ENCODE measurements at regions not wholly inside any gene's neighbourhood (a gene's known extent, or its start where the extent isn't known, plus 50 kb on each side); places are given as distances from the start of the nearest gene placed in this dataset.
"Not testable (repeated sequence)": the region's sequence is repeated elsewhere in the genome, so short reads cannot be mapped to it uniquely, and the experiment has no call there.

GRCh38 chr15:20106026-20106425, 435.6 kb downstream of the GOLGA6L6 start:
- Histone ChIP-seq H3K9me3 (ENCODE audit: insufficient read depth, low read depth, low read length) (no peaks in the 10 kb centered on the region), H3K4me1 (ENCODE audit: insufficient read depth, low read length) (no peaks in the 10 kb centered on the region), H3K4me3 (ENCODE audit: insufficient read depth, low read depth, low read length) (no peak overlapping the region), H3K27ac (ENCODE audit: low read depth, low read length) (no peak overlapping the region), H3K36me3 (ENCODE audit: insufficient read depth, low read length) (no peaks in the 10 kb centered on the region), H3K9ac (ENCODE audit: low read length) (no peak overlapping the region), H4K20me1 (ENCODE audit: insufficient read depth, low read length) (no peaks in the 10 kb centered on the region), H3K27me3 (ENCODE audit: insufficient read depth, low read length) (no peaks in the 10 kb centered on the region), H2AFZ (ENCODE audit: low read depth, low read length) (no peak overlapping the region), H3K4me2 (ENCODE audit: low read length) (no peak overlapping the region), H3K79me2 (ENCODE audit: insufficient read depth, low read length) (no peaks in the 10 kb centered on the region)
- Mint-ChIP-seq H3K36me3 (ENCODE audit: low read depth, unreplicated experiment) (no peaks in the 10 kb centered on the region), H3K4me3 (ENCODE audit: unreplicated experiment) (no peak overlapping the region), H3K4me1 (ENCODE audit: low read depth, unreplicated experiment) (no peaks in the 10 kb centered on the region), H3K27ac (ENCODE audit: unreplicated experiment) (no peak overlapping the region), H3K9me3 (ENCODE audit: unreplicated experiment) (no peaks in the 10 kb centered on the region), H3K27me3 (ENCODE audit: low read depth, unreplicated experiment) (no peaks in the 10 kb centered on the region)
- FAIRE-seq: no peak
- DNase-seq (ENCODE audit: low read depth): no peak
- TF ChIP-seq EZH2 (IDR thresholded peaks at IDR 0.05; ENCODE audit: insufficient read depth, low read length): no peak
- TF ChIP-seq, protein P1, sequence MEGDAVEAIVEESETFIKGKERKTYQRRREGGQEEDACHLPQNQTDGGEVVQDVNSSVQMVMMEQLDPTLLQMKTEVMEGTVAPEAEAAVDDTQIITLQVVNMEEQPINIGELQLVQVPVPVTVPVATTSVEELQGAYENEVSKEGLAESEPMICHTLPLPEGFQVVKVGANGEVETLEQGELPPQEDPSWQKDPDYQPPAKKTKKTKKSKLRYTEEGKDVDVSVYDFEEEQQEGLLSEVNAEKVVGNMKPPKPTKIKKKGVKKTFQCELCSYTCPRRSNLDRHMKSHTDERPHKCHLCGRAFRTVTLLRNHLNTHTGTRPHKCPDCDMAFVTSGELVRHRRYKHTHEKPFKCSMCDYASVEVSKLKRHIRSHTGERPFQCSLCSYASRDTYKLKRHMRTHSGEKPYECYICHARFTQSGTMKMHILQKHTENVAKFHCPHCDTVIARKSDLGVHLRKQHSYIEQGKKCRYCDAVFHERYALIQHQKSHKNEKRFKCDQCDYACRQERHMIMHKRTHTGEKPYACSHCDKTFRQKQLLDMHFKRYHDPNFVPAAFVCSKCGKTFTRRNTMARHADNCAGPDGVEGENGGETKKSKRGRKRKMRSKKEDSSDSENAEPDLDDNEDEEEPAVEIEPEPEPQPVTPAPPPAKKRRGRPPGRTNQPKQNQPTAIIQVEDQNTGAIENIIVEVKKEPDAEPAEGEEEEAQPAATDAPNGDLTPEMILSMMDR (IDR thresholded peaks at IDR 0.05; ENCODE audit: insufficient read depth, low read depth, low read length): no peak

DNA sequence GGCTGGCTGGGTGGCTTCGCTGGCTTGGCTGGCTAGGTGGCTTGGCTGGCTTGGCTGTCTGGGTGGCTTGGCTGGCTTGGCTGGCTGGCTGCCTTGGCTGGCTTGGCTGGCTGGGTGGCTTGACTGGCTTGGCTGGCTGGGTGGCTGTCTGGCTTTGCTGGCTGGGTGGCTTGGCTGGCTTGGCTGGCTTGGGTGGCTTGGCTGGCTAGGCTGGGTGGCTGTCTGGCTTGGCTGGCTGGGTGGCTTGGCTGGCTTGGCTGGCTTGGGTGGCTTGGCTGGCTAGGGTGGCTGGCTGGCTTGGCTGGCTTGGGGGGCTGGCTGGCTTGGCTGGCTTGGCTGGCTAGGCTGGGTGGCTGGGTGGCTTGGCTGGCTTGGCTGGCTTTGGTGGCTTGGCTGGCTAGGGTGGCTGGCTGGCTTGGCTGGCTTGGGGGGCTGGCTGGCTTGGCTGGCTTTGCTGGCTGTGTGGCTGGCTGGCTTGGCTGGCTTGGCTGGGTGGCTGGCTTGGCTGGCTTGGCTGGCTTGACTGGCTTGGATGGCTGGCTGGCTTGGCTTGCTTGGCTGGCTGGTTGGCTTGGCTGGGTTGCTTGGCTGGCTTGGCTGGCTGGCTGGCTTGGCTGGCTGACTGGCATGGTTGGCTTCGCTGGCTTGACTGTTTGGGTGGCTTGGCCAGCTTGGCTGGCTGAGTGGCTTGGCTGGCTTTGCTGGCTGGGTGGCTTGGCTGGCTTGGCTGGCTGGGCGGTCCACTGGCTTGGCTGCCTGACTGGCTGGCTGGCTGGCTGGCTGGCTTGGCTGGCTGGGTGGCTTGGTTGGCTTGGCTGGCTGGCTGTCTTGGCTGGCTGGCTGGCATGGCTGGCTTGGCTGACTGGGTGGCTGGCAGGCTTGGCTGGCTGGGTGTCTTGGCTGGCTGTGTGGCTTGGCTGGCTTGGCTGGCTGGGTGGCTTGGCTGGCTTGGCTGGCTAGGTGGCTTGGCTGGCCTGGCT, 436.3 kb downstream of the GOLGA6L6 start:
- H3K9ac ChIP-seq (ENCODE audit: low read length); H3K4me1 Mint-ChIP-seq (ENCODE audit: low read depth, unreplicated experiment); H3K36me3 Mint-ChIP-seq (ENCODE audit: low read depth, unreplicated experiment); H3K4me2 ChIP-seq (ENCODE audit: low read length); DNase-seq (ENCODE audit: low read depth); H3K36me3 ChIP-seq (ENCODE audit: insufficient read depth, low read length); H2AFZ ChIP-seq (ENCODE audit: low read depth, low read length); H3K4me3 ChIP-seq (ENCODE audit: insufficient read depth, low read depth, low read length); H3K9me3 ChIP-seq (ENCODE audit: insufficient read depth, low read depth, low read length); H4K20me1 ChIP-seq (ENCODE audit: insufficient read depth, low read length); H3K4me1 ChIP-seq (ENCODE audit: insufficient read depth, low read length); H3K9me3 Mint-ChIP-seq (ENCODE audit: unreplicated experiment); H3K27me3 Mint-ChIP-seq (ENCODE audit: low read depth, unreplicated experiment); FAIRE-seq; H3K27me3 ChIP-seq (ENCODE audit: insufficient read depth, low read length); H3K27ac ChIP-seq (ENCODE audit: low read depth, low read length); H3K27ac Mint-ChIP-seq (ENCODE audit: unreplicated experiment); H3K79me2 ChIP-seq (ENCODE audit: insufficient read depth, low read length); H3K4me3 Mint-ChIP-seq (ENCODE audit: unreplicated experiment): not testable (repeated sequence)

GRCh38 chr15:20104551-20104950, 437.0 kb downstream of the GOLGA6L6 start:
- not testable (repeated sequence) for H3K9me3 Mint-ChIP-seq (ENCODE audit: unreplicated experiment)

DNA sequence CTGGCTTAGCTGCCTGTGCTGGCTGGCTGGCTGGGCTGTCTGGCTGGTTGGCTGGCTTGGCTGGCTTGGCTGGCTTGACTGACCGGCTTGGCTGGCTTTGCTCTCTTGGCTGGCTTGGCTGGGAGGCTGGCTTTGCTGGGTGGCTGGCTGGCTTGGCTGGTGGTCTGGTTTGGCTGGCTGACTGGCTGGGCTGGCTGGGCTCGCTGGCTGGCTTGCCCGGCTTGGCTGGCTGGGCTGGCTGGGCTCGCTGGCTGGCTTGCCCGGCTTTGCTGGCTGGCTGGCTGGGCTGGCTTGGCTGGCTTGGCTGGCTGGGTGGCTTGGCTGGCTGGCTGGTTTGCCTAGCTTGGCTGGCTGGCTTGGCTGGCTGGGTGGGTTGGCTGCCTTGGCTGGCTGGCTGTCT, 438.7 kb downstream of the GOLGA6L6 start:
- H3K27me3 ChIP-seq (ENCODE audit: insufficient read depth, low read length); H3K4me3 ChIP-seq (ENCODE audit: insufficient read depth, low read depth, low read length); H4K20me1 ChIP-seq (ENCODE audit: insufficient read depth, low read length); H3K36me3 Mint-ChIP-seq (ENCODE audit: low read depth, unreplicated experiment); H3K9ac ChIP-seq (ENCODE audit: low read length); H3K79me2 ChIP-seq (ENCODE audit: insufficient read depth, low read length); H3K36me3 ChIP-seq (ENCODE audit: insufficient read depth, low read length); H3K4me2 ChIP-seq (ENCODE audit: low read length); H3K27ac Mint-ChIP-seq (ENCODE audit: unreplicated experiment); H3K9me3 ChIP-seq (ENCODE audit: insufficient read depth, low read depth, low read length); H2AFZ ChIP-seq (ENCODE audit: low read depth, low read length); FAIRE-seq; H3K4me1 Mint-ChIP-seq (ENCODE audit: low read depth, unreplicated experiment); H3K4me1 ChIP-seq (ENCODE audit: insufficient read depth, low read length); DNase-seq (ENCODE audit: low read depth); H3K27ac ChIP-seq (ENCODE audit: low read depth, low read length); H3K9me3 Mint-ChIP-seq (ENCODE audit: unreplicated experiment); H3K27me3 Mint-ChIP-seq (ENCODE audit: low read depth, unreplicated experiment); H3K4me3 Mint-ChIP-seq (ENCODE audit: unreplicated experiment): not testable (repeated sequence)

More at GRCh38 chr15:20104551-20104950, 437.0 kb downstream of the GOLGA6L6 start:
- not testable (repeated sequence) for H3K9me3 ChIP-seq (ENCODE audit: insufficient read depth, low read depth, low read length); H4K20me1 ChIP-seq (ENCODE audit: insufficient read depth, low read length); H3K36me3 Mint-ChIP-seq (ENCODE audit: low read depth, unreplicated experiment); H3K27ac Mint-ChIP-seq (ENCODE audit: unreplicated experiment); H3K4me2 ChIP-seq (ENCODE audit: low read length); H2AFZ ChIP-seq (ENCODE audit: low read depth, low read length); FAIRE-seq; H3K9ac ChIP-seq (ENCODE audit: low read length); H3K27ac ChIP-seq (ENCODE audit: low read depth, low read length); H3K27me3 ChIP-seq (ENCODE audit: insufficient read depth, low read length); H3K79me2 ChIP-seq (ENCODE audit: insufficient read depth, low read length); H3K4me3 ChIP-seq (ENCODE audit: insufficient read depth, low read depth, low read length); DNase-seq (ENCODE audit: low read depth); H3K4me1 Mint-ChIP-seq (ENCODE audit: low read depth, unreplicated experiment); H3K4me1 ChIP-seq (ENCODE audit: insufficient read depth, low read length); H3K36me3 ChIP-seq (ENCODE audit: insufficient read depth, low read length); H3K27me3 Mint-ChIP-seq (ENCODE audit: low read depth, unreplicated experiment); H3K4me3 Mint-ChIP-seq (ENCODE audit: unreplicated experiment)

DNA sequence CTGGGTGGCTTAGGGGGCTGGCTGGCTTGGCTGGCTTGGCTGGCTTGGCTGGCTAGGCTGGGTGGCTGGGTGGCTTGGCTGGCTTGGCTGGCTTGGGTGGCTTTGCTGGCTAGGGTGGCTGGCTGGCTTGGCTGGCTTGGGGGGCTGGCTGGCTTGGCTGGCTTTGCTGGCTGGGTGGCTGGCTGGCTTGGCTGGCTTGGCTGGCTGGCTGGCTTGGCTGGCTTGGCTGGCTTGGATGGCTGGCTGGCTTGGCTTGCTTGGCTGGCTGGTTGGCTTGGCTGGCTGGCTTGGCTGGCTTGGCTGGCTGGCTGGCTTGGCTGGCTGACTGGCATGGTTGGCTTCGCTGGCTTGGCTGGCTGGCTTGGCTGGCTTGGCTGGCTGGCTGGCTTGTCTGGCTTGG, 439.4 kb downstream of the GOLGA6L6 start:
- not testable (repeated sequence) for H3K9me3 Mint-ChIP-seq (ENCODE audit: unreplicated experiment); H3K9ac ChIP-seq (ENCODE audit: low read length); H3K4me1 Mint-ChIP-seq (ENCODE audit: low read depth, unreplicated experiment); H3K4me1 ChIP-seq (ENCODE audit: insufficient read depth, low read length); FAIRE-seq; H3K36me3 ChIP-seq (ENCODE audit: insufficient read depth, low read length); H3K4me3 Mint-ChIP-seq (ENCODE audit: unreplicated experiment); H3K36me3 Mint-ChIP-seq (ENCODE audit: low read depth, unreplicated experiment); H3K9me3 ChIP-seq (ENCODE audit: insufficient read depth, low read depth, low read length); H3K4me3 ChIP-seq (ENCODE audit: insufficient read depth, low read depth, low read length); H2AFZ ChIP-seq (ENCODE audit: low read depth, low read length); H3K27me3 ChIP-seq (ENCODE audit: insufficient read depth, low read length); H3K27me3 Mint-ChIP-seq (ENCODE audit: low read depth, unreplicated experiment); H3K27ac ChIP-seq (ENCODE audit: low read depth, low read length); DNase-seq (ENCODE audit: low read depth); H3K4me2 ChIP-seq (ENCODE audit: low read length); H3K27ac Mint-ChIP-seq (ENCODE audit: unreplicated experiment); H3K79me2 ChIP-seq (ENCODE audit: insufficient read depth, low read length); H4K20me1 ChIP-seq (ENCODE audit: insufficient read depth, low read length)
